ENCODE measurements at regions not wholly inside any gene's neighbourhood (a gene's known extent, or its start where the extent isn't known, plus 50 kb on each side); places are given as distances from the start of the nearest gene placed in this dataset.

DNA sequence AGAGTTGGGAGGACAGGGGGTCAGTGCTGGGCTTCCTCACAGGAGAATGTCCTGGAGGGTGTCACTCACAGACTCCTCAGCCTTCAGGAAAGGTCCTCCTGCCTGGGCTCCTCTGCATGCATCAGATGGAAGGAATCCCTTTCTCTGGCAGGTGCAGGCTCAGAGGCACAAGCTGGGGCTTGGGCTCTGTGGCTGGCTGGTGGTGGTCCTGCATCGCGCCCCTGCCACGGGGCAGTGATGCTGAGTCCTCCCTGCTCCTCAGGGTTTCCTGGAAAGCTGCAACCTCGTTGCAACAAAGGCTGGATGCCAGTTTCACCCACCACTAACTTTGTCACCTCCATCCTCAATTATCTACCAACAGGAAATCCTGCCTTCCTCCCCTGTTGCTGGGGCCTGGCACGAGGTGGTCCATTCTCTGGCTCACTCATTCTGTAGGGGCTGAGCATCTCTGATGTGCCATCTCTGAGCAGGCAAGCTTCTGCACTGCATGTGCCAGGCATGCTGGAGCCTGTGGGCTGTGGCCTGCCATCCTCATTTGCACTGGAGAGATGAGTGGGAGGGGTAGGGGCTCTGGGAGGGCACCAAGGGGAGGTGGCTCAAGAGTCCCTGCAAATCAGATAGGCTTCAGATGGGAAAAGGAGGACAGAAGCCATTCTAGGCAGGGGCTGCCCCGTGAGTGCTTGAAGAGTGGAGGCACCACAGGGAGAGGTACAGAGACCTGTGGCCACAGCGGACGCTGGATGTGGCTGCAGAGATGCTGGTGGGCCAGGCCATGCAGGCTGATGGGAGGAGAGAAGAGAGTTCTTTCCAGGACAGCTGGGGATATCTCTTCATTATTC lies 272.6 kb upstream of the HS6ST1 start:
- Histone ChIP-seq H3K27ac (no peak overlapping the region), H3K9me3 (no peaks in the 10 kb centered on the region), H3K4me3 (no peak overlapping the region), H3K4me1 (peaks cover 23% of the 10 kb centered on the region), H3K27me3 (no peaks in the 10 kb centered on the region), H3K36me3 (replicated peaks in 1 of 2; ENCODE audit: insufficient read depth in 1 of 2, low read depth in 2 of 2) (no peaks in the 10 kb centered on the region)
- ATAC-seq (no peak), DNase-seq (no peak)
- intact Hi-C loops (cut with DNase I) = no loop called here
- WGBS, 2 donors = 80 to 81% methylated on average over 3 to 8 of the region's 8 CpGs
- TF ChIP-seq POLR2A (IDR thresholded peaks at IDR 0.05) = no peak
- TF ChIP-seq, protein P1, sequence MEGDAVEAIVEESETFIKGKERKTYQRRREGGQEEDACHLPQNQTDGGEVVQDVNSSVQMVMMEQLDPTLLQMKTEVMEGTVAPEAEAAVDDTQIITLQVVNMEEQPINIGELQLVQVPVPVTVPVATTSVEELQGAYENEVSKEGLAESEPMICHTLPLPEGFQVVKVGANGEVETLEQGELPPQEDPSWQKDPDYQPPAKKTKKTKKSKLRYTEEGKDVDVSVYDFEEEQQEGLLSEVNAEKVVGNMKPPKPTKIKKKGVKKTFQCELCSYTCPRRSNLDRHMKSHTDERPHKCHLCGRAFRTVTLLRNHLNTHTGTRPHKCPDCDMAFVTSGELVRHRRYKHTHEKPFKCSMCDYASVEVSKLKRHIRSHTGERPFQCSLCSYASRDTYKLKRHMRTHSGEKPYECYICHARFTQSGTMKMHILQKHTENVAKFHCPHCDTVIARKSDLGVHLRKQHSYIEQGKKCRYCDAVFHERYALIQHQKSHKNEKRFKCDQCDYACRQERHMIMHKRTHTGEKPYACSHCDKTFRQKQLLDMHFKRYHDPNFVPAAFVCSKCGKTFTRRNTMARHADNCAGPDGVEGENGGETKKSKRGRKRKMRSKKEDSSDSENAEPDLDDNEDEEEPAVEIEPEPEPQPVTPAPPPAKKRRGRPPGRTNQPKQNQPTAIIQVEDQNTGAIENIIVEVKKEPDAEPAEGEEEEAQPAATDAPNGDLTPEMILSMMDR (IDR thresholded peaks at IDR 0.05) = no peak

- H3K36me3 ChIP-seq (replicated peaks in 1 of 2; ENCODE audit: insufficient read depth in 1 of 2, low read depth in 2 of 2) = no peaks in the 10 kb centered on the region
- H3K4me3 ChIP-seq = no peak overlapping the region
- no peaks in the 10 kb centered on the region for H3K9me3 ChIP-seq
- 81 to 85% methylated on average over 11 of the region's 11 CpGs for WGBS, 2 donors
- no peak overlapping the region for H3K27ac ChIP-seq
- intact Hi-C loops (cut with DNase I) = no loop called here
- H3K27me3 ChIP-seq = no peaks in the 10 kb centered on the region
- H3K4me1 ChIP-seq = peaks cover 23% of the 10 kb centered on the region
- ATAC-seq = no peak
- TF ChIP-seq, protein P1 (IDR thresholded peaks at IDR 0.05) = no peak
- TF ChIP-seq POLR2A (IDR thresholded peaks at IDR 0.05) = no peak
- no peak for DNase-seq
These were observed 273.5 kb upstream of the HS6ST1 start for GRCh38 chr2:128591861-128592822.

DNA sequence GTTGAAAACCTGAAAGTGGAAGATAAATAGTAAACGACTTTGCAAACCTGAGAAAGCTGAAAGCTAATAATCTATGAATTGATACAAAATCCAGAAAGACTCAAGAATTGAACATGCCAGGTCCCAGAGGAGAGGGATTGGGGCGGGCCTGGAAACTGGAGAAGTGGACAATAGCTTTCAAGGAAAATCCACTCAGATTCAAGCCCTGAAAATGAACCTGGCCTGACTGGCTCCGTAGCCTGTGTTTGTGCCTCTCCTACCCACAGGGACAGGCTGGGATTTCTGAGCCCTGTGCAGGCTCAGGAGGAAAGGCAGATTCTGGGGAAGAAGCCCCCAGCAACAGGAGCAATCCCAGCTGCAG lies 274.8 kb upstream of the HS6ST1 start:
- Histone ChIP-seq H3K36me3 (replicated peaks in 1 of 2; ENCODE audit: insufficient read depth in 1 of 2, low read depth in 2 of 2) (no peaks in the 10 kb centered on the region), H3K4me1 (peaks cover 23% of the 10 kb centered on the region), H3K4me3 (no peak overlapping the region), H3K27ac (peak overlapping the region in 2 of 4 donors; percentile 65 to 79), H3K9me3 (no peaks in the 10 kb centered on the region), H3K27me3 (no peaks in the 10 kb centered on the region)
- intact Hi-C loops (cut with DNase I) = no loop called here
- no peak for DNase-seq
- WGBS, 2 donors = 74 to 85% methylated on average over 3 of the region's 3 CpGs
- ATAC-seq = no peak
- TF ChIP-seq POLR2A (IDR thresholded peaks at IDR 0.05) = no peak
- TF ChIP-seq, protein P1 (IDR thresholded peaks at IDR 0.05) = no peak

DNA sequence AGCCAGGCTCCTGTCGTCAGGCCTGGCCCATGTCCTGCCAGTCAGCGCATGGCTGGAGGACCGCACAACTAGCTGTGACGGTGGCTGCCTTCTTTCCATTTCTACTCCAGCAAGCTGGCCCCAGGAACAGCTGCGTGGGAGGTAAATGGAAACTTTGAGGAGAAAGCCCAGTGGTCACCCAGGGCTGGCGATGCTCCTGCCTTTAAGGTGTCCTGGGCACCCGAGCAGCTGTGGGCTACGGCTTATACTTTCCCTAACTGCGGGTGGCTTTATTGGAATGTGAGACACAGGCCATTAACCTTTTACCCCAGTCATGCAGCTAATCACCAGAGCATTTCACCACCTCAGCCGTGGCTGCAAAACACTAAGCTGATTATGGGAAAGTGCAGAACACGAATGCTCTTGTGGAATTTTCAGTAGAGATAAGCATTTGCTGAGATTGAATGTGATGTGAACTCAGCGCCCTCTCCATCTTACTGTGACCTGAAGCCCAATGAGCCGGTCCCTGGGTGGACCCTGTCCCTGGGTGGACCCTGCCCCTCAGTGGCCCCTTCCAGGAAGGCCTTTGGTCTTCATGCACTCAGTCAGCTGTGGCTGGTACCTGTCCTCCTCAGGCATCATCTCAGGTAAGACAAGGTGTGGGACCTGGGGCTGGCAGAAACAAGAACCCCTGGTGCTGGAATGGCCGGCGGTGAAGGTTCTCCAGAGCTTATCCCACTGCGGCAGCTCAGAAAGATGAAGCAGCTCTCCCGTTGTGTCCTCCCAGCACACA lies 275.4 kb upstream of the HS6ST1 start:
- peak; percentile 69 for ATAC-seq
- WGBS, 2 donors = 65 to 73% methylated on average over 7 to 17 of the region's 17 CpGs
- H3K36me3 ChIP-seq (replicated peaks in 1 of 2; ENCODE audit: insufficient read depth in 1 of 2, low read depth in 2 of 2) = no peaks in the 10 kb centered on the region
- H3K27me3 ChIP-seq = no peaks in the 10 kb centered on the region
- H3K4me1 ChIP-seq = peaks cover 23% of the 10 kb centered on the region
- intact Hi-C loops (cut with DNase I) = no loop called here
- no peaks in the 10 kb centered on the region for H3K9me3 ChIP-seq
- peak in 1 of 3 donors; percentile 7 for TF ChIP-seq POLR2A (IDR thresholded peaks at IDR 0.05)
- TF ChIP-seq, protein P1 (IDR thresholded peaks at IDR 0.05) = no peak
- DNase-seq = peak in 1 of 4 donors; percentile 45
- no peak overlapping the region for H3K4me3 ChIP-seq
- H3K27ac ChIP-seq = peak overlapping the region in 2 of 4 donors; percentile 65 to 79
